HEK293 (cell line): ENCODE measurements at regions not wholly inside any gene's neighbourhood (a gene's known extent, or its start where the extent isn't known, plus 50 kb on each side); places are given as distances from the start of the nearest gene placed in this dataset.

ENCODE experiments used
- CTCF ChIP-seq: fragments of 450-650 bp; formaldehyde crosslinking; IDR thresholded peaks from 2 replicates; pipeline ENCODE4 v1.5.1; 2016; ENCODE audit warnings: missing biosample characterization, missing genetic modification characterization
- MYNN ChIP-seq: fragments of 450-650 bp; formaldehyde crosslinking; IDR thresholded peaks from 2 replicates; pipeline ENCODE4 v1.5.1; 2016; ENCODE audit warnings: missing biosample characterization, missing genetic modification characterization, borderline replicate concordance
- REST ChIP-seq: fragments of 450-650 bp; formaldehyde crosslinking; IDR thresholded peaks from 2 replicates; pipeline ENCODE4 v1.5.1; 2016; ENCODE audit warnings: missing biosample characterization, missing genetic modification characterization
- SP7 ChIP-seq: fragments of 450-650 bp; formaldehyde crosslinking; IDR thresholded peaks from 2 replicates; pipeline ENCODE4 v1.5.1; 2016; ENCODE audit warnings: missing biosample characterization, missing genetic modification characterization
- TSHZ1 ChIP-seq: fragments of 450-650 bp; formaldehyde crosslinking; IDR thresholded peaks from 2 replicates; pipeline ENCODE4 v1.5.1; 2016; ENCODE audit warnings: missing biosample characterization, missing genetic modification characterization, borderline replicate concordance
- YY1 ChIP-seq: fragments of 450-650 bp; formaldehyde crosslinking; IDR thresholded peaks from 2 replicates; pipeline ENCODE4 v1.5.1; 2018; ENCODE audit warnings: missing biosample characterization, missing genetic modification characterization
- ZBTB17 ChIP-seq: fragments of 450-650 bp; formaldehyde crosslinking; IDR thresholded peaks from 2 replicates; pipeline ENCODE4 v1.5.1; 2016; ENCODE audit warnings: missing biosample characterization, missing genetic modification characterization
- ZBTB21 ChIP-seq: fragments of 450-650 bp; formaldehyde crosslinking; IDR thresholded peaks from 2 replicates; pipeline ENCODE4 v1.5.1; 2017; ENCODE audit warnings: missing biosample characterization, missing genetic modification characterization
- ZNF121 ChIP-seq: fragments of 450-650 bp; formaldehyde crosslinking; IDR thresholded peaks from 2 replicates; pipeline ENCODE4 v1.5.1; 2016; ENCODE audit warnings: missing biosample characterization, missing genetic modification characterization
- ZNF175 ChIP-seq: fragments of 450-650 bp; formaldehyde crosslinking; IDR thresholded peaks from 2 replicates; pipeline ENCODE4 v1.5.1; 2016; ENCODE audit warnings: missing biosample characterization, missing genetic modification characterization
- ZNF324 ChIP-seq: fragments of 450-650 bp; formaldehyde crosslinking; IDR thresholded peaks from 2 replicates; pipeline ENCODE4 v1.5.1; 2016; ENCODE audit warnings: missing biosample characterization, missing genetic modification characterization
- ZNF433 ChIP-seq: fragments of 450-650 bp; formaldehyde crosslinking; IDR thresholded peaks from 2 replicates; pipeline ENCODE4 v1.5.1; 2016; ENCODE audit warnings: missing biosample characterization, missing genetic modification characterization, low read depth
- ZSCAN4 ChIP-seq: fragments of 450-650 bp; formaldehyde crosslinking; IDR thresholded peaks from 2 replicates; pipeline ENCODE4 v1.5.1; 2017; ENCODE audit warnings: missing biosample characterization, missing genetic modification characterization
- ZSCAN5A ChIP-seq: fragments of 450-650 bp; formaldehyde crosslinking; IDR thresholded peaks from 2 replicates; pipeline ENCODE4 v1.5.1; 2016; ENCODE audit warnings: missing biosample characterization, missing genetic modification characterization

GRCh38 chr7:19392246-19392645 lies 247.0 kb upstream of the FERD3L start:
- TF ChIP-seq ZSCAN5A (no peak), TSHZ1 (tag by site-specific recombination) (no peak), CTCF (tag by site-specific recombination) (no peak), YY1 (tag by site-specific recombination) (no peak), REST (tag by site-specific recombination) (no peak), ZNF433 (no peak), ZBTB17 (tag by site-specific recombination) (no peak), ZNF175 (tag by site-specific recombination) (no peak), MYNN (tag by site-specific recombination) (no peak), ZBTB21 (tag by site-specific recombination) (no peak), ZSCAN4 (tag by site-specific recombination) (no peak), ZNF324 (tag by site-specific recombination) (no peak), ZNF121 (no peak), SP7 (tag by site-specific recombination) (no peak)
